ENCODE measurements at regions not wholly inside any gene's neighbourhood (a gene's known extent, or its start where the extent isn't known, plus 50 kb on each side); places are given as distances from the start of the nearest gene placed in this dataset.

DNA sequence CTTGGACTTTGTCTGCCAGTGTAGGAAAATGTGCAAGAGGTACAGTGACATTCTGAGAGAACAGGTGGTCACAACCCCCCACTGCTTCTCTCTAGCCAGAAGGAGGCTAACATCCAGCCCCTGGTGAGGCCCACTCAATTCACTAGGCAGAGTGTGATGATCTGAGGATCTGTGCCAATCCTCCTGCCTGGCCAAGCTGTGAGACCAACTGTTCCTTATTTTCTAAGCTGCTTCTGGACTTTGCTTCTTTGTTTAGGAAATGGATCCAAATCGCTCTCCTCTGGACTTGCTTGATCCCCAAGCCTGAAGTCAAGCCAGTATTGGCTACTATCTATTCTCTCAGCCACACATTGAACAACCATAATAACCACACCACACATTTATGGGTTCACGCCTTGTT is 202.8 kb downstream of the PIK3C3 start:
- Histone ChIP-seq H3K36me3 (no peaks in the 10 kb centered on the region), H3K4me1 (replicated peaks) (no peaks in the 10 kb centered on the region), H3K4me3 (no peak overlapping the region), H3K27me3 (replicated peaks; ENCODE audit: insufficient read depth) (no peaks in the 10 kb centered on the region), H3K9me3 (no peaks in the 10 kb centered on the region), H3K27ac (no peak overlapping the region)
- TF ChIP-seq POLR2A (IDR thresholded peaks at IDR 0.05): no peak
- TF ChIP-seq, protein P1, sequence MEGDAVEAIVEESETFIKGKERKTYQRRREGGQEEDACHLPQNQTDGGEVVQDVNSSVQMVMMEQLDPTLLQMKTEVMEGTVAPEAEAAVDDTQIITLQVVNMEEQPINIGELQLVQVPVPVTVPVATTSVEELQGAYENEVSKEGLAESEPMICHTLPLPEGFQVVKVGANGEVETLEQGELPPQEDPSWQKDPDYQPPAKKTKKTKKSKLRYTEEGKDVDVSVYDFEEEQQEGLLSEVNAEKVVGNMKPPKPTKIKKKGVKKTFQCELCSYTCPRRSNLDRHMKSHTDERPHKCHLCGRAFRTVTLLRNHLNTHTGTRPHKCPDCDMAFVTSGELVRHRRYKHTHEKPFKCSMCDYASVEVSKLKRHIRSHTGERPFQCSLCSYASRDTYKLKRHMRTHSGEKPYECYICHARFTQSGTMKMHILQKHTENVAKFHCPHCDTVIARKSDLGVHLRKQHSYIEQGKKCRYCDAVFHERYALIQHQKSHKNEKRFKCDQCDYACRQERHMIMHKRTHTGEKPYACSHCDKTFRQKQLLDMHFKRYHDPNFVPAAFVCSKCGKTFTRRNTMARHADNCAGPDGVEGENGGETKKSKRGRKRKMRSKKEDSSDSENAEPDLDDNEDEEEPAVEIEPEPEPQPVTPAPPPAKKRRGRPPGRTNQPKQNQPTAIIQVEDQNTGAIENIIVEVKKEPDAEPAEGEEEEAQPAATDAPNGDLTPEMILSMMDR (IDR thresholded peaks at IDR 0.05): no peak
- TF ChIP-seq POLR2AphosphoS5 (IDR thresholded peaks at IDR 0.05): no peak
- intact Hi-C loops (cut with DNase I): no loop called here
- 93% methylated on average over 2 of the region's 2 CpGs for WGBS
- no peak for DNase-seq (ENCODE audit: low spot score)

DNA sequence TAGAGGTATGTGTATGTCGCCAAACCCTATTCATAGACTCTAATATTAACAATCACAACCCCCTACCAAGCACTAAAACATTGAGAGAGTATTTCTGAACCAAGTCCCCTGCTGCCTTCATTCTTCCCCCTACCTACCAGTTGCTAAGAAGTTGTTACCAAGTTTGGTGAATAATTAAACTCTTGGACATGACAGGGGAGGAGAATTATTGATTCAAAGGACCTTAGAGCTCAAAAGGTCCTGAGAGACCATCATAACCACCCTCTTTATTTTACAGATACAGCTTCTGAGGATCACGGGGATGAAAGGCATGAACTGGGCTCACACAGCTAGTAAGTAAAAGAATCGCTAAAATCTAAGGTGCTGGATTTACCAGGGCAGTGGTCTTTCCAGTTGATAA is 204.1 kb downstream of the PIK3C3 start:
- TF ChIP-seq POLR2A (IDR thresholded peaks at IDR 0.05): no peak
- no peak for TF ChIP-seq POLR2AphosphoS5 (IDR thresholded peaks at IDR 0.05)
- TF ChIP-seq, protein P1 (IDR thresholded peaks at IDR 0.05): no peak
- no peak for DNase-seq (ENCODE audit: low spot score)
- H3K36me3 ChIP-seq: no peaks in the 10 kb centered on the region
- H3K9me3 ChIP-seq: no peaks in the 10 kb centered on the region
- intact Hi-C loops (cut with DNase I): no loop called here
- no peaks in the 10 kb centered on the region for H3K4me1 ChIP-seq (replicated peaks)
- no peak overlapping the region for H3K27ac ChIP-seq
- H3K27me3 ChIP-seq (replicated peaks; ENCODE audit: insufficient read depth): no peaks in the 10 kb centered on the region
- H3K4me3 ChIP-seq: no peak overlapping the region
- 76% methylated on average over 3 of the region's 3 CpGs for WGBS

DNA sequence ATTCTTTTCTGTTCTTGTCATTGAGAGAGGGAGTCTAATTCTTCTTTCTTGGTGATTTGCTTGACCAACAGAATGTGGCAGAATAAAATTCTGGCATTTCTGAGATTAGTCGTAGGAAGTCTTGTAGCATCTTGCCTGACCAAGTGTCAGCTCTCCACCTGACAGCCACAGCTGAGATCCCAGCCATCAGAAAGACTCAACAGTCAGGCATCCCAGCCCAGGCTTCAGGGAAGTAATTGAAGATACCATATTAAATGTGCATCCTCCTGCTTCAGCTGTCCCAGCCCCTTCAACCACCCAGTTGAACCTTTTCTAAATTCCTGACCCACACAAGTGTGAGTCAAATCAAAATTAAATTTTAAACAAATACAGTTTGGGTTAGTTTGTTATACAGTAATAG is 208.3 kb downstream of the PIK3C3 start:
- H3K27ac ChIP-seq: no peak overlapping the region
- no peaks in the 10 kb centered on the region for H3K4me1 ChIP-seq (replicated peaks)
- no peak for DNase-seq (ENCODE audit: low spot score)
- no peak overlapping the region for H3K4me3 ChIP-seq
- 80% methylated on average over 1 of the region's 1 CpG for WGBS
- H3K9me3 ChIP-seq: no peaks in the 10 kb centered on the region
- no peak for TF ChIP-seq POLR2A (IDR thresholded peaks at IDR 0.05)
- TF ChIP-seq, protein P1 (IDR thresholded peaks at IDR 0.05): no peak
- H3K27me3 ChIP-seq (replicated peaks; ENCODE audit: insufficient read depth): no peaks in the 10 kb centered on the region
- intact Hi-C loops (cut with DNase I): no loop called here
- no peaks in the 10 kb centered on the region for H3K36me3 ChIP-seq

DNA sequence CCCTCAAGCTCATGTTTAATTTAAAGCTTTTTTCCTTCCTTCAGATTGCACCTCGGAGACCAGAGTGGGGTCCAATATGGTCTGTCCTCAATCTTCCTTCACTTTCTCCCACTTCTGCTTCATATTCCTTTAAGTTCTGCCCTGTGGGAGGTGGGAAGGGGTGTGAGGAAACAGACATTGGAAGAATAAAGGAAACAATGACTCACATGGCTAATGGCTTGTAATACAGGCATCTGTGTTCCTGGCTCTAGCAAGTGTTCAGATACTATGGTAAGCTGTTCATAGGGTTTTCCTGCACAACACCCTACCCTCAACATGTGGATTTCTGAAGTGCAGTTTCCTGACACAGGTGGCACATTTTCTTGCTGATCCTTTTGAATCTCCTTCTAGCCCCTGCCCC is 209.5 kb downstream of the PIK3C3 start:
- H3K4me1 ChIP-seq (replicated peaks): no peaks in the 10 kb centered on the region
- WGBS: 84% methylated on average over 1 of the region's 1 CpG
- peaks cover 2% of the 10 kb centered on the region for H3K27me3 ChIP-seq (replicated peaks; ENCODE audit: insufficient read depth)
- no peaks in the 10 kb centered on the region for H3K36me3 ChIP-seq
- no peaks in the 10 kb centered on the region for H3K9me3 ChIP-seq
- H3K4me3 ChIP-seq: no peak overlapping the region
- intact Hi-C loops (cut with DNase I): no loop called here
- H3K27ac ChIP-seq: no peak overlapping the region
- TF ChIP-seq, protein P1 (IDR thresholded peaks at IDR 0.05): no peak
- no peak for TF ChIP-seq POLR2AphosphoS5 (IDR thresholded peaks at IDR 0.05)
- no peak for TF ChIP-seq POLR2A (IDR thresholded peaks at IDR 0.05)
- no peak for DNase-seq (ENCODE audit: low spot score)

DNA sequence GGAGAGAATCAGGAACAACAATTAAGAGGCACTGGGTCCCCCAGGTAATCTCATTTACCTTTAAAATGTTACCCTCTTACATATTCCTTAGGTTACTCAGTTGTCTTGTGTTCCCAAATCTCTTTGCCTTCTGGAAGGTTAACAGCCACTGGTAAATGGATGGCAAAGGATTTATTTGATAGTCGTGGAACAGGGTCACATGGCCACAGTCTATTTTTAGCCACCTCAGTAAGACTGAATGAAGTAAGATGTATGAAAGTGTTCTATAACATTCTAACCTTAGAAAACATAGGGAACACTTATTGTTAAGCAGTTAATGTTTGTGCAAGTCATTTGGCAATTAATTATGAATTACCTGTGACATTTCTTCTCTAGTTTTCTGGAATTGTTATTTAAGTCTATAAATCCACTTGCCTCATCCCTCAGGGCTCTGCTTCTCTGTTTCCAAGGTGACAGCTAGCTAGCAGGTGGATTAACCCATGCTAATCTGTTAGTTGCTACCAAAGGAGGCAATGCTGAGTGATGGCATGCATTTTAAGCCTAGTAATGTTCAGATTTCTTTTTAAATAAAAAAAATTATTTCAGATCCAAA is 211.0 kb downstream of the PIK3C3 start:
- no peaks in the 10 kb centered on the region for H3K36me3 ChIP-seq
- peaks cover 2% of the 10 kb centered on the region for H3K27me3 ChIP-seq (replicated peaks; ENCODE audit: insufficient read depth)
- TF ChIP-seq POLR2AphosphoS5 (IDR thresholded peaks at IDR 0.05) (no peak), POLR2A (IDR thresholded peaks at IDR 0.05) (no peak)
- TF ChIP-seq, protein P1 (IDR thresholded peaks at IDR 0.05): no peak
- no peaks in the 10 kb centered on the region for H3K9me3 ChIP-seq
- H3K27ac ChIP-seq: no peak overlapping the region
- H3K4me3 ChIP-seq: no peak overlapping the region
- intact Hi-C loops (cut with DNase I): no loop called here
- H3K4me1 ChIP-seq (replicated peaks): no peaks in the 10 kb centered on the region
- 17% methylated on average over 1 of the region's 1 CpG for whole genome bisulfite sequencing
- no peak for DNase-seq (ENCODE audit: low spot score)
